ENCODE measurements at regions not wholly inside any gene's neighbourhood (a gene's known extent, or its start where the extent isn't known, plus 50 kb on each side); places are given as distances from the start of the nearest gene placed in this dataset.
"Not testable (repeated sequence)": the region's sequence is repeated elsewhere in the genome, so short reads cannot be mapped to it uniquely, and the experiment has no call there.

DNA sequence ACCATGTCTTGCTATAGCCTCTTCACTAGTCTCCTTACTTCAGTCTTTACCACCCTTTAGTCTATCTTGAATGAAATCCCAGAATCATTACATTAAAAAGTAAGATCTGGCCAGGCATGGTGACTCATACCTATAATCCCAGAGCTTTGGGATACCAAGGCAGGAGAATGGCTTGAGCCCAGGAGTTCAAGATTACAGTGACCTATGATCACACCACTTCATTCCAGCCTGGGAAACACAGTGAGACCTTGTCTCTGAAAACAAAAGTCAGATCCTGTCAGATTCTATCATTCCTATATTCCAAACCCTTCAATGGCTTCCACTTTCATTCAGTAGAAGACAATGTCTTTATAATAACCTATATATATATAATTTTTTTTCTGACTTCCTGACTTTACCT lies 237.7 kb downstream of the UBE2NL start:
- not testable (repeated sequence) for H3K4me3 Mint-ChIP-seq; H3K9me3 Mint-ChIP-seq; H3K27me3 Mint-ChIP-seq (ENCODE audit: insufficient read depth); DNase-seq; H3K27ac Mint-ChIP-seq; H3K4me1 Mint-ChIP-seq (ENCODE audit: low read depth); H3K36me3 Mint-ChIP-seq (ENCODE audit: low read depth)

DNA sequence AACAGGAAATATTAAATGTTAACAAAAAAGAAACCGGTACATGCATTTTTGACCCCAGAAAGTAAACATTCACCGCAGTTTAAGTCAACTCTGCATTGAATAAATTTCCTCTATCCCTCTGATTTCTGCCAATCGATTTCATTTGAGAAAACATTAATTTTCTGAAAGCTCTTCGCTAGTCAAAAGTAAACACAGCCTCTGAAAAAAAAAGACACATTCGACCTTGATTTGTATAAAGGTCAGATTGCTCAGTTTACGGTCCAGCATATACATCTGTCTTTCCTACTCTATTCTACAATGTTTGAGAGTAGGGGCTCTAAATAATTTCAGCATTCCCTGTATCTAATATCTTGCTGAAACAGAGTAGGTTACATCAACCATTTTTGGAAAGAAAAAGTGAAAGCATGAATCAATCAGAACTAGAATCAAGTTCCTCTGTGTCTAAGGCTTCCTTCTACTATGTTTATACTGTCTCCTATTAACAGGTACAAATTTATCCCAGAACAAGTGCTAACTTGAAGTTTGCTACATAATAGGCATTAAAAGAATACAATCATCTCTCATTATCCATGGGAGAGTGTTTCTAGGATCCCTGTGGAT lies 243.8 kb downstream of the UBE2NL start:
- DNase-seq; H3K36me3 Mint-ChIP-seq (ENCODE audit: low read depth); H3K4me3 Mint-ChIP-seq; H3K27me3 Mint-ChIP-seq (ENCODE audit: insufficient read depth); H3K27ac Mint-ChIP-seq; H3K4me1 Mint-ChIP-seq (ENCODE audit: low read depth); H3K9me3 Mint-ChIP-seq: not testable (repeated sequence)

DNA sequence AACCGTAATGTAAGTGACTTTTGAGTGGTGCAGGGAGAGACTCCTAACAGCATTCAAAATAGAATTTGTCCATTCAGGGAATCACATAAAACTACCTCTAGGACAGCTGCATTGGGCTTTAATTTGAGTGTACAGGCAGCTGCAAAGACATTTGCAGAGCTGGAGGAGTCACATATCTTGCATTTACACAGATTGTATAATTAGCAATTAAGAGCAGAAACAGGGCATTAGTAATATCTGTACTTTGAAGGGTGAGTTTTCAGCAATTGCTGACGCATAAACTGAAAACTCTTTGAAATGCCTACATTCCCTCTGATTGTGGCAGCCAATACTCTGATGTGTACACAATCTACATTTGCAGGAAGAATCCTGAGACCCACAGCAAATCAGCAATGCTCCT lies 245.6 kb downstream of the UBE2NL start:
- DNase-seq; H3K36me3 Mint-ChIP-seq (ENCODE audit: low read depth); H3K27ac Mint-ChIP-seq; H3K4me3 Mint-ChIP-seq; H3K4me1 Mint-ChIP-seq (ENCODE audit: low read depth); H3K27me3 Mint-ChIP-seq (ENCODE audit: insufficient read depth); H3K9me3 Mint-ChIP-seq: not testable (repeated sequence)

DNA sequence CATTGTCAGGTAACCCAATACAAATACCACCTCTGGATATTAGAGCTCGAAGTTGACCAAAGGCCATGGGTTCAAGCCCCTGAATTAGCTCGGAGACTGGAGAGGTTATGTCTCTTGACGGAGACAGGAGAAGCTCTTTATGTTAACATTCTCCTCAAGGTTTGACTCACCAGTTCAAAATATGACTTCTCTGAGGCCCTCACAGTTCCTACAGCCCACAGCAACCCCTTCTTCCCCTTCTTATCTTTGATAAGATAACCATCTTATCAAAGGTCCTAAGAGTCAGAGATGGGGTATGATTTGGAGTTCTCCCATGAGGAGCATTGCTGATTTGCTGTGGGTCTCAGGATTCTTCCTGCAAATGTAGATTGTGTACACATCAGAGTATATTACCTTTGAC lies 246.6 kb downstream of the UBE2NL start:
- H3K4me1 Mint-ChIP-seq (ENCODE audit: low read depth); H3K27me3 Mint-ChIP-seq (ENCODE audit: insufficient read depth); H3K27ac Mint-ChIP-seq; H3K36me3 Mint-ChIP-seq (ENCODE audit: low read depth); DNase-seq; H3K9me3 Mint-ChIP-seq; H3K4me3 Mint-ChIP-seq: not testable (repeated sequence)

DNA sequence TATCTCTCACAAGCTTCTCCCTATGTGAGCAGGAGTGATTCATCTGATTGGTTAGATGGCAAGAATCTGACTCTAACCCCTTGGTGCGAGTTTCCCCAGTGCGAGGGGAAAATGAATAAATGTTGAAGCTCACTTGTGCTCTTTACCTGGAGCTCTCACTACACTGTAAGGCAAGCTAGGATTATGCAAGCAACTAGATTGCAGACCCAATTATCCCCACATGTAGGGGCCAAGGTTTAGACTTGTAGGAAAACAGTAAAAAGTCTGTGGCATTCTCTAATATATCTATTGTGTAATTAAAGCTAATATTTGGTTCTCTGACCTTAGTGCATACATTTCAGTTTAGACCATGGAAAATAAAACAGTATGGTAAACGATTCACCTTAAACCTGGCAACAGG lies 247.2 kb downstream of the UBE2NL start:
- H3K9me3 Mint-ChIP-seq; H3K4me1 Mint-ChIP-seq (ENCODE audit: low read depth); H3K27me3 Mint-ChIP-seq (ENCODE audit: insufficient read depth); DNase-seq; H3K36me3 Mint-ChIP-seq (ENCODE audit: low read depth); H3K4me3 Mint-ChIP-seq; H3K27ac Mint-ChIP-seq: not testable (repeated sequence)

DNA sequence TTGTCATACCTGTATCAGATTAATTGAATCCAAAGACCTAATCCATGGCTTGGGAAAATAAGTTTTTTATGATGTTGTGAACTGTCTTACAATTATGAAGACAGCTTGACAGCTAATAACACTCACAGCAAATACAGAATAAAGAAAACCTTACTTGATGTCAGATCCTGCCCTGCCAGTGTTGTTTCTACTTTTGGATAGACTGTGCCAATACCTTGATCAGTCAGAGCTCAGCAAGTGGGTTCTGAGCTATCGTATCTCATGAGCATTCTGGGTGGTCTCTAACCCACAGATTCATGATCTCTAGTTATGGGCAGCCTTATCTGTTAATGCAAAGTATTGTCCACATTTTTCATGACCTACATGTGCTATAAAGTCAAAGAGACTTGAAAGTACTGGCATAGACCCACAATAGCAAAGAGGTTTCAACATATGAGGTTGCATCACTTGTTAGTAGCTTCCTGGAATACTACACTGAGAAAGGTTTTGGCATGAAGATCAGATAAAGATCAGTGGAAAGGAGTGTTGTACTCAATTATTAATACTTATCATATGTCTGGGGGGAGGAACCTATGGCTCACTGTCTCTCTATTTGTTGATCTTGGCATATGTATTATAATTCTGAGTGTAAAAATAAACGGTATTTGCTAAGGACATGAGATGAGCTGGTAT lies 250.7 kb downstream of the UBE2NL start:
- not testable (repeated sequence) for H3K4me3 Mint-ChIP-seq; DNase-seq; H3K27ac Mint-ChIP-seq; H3K4me1 Mint-ChIP-seq (ENCODE audit: low read depth); H3K27me3 Mint-ChIP-seq (ENCODE audit: insufficient read depth); H3K9me3 Mint-ChIP-seq; H3K36me3 Mint-ChIP-seq (ENCODE audit: low read depth)

DNA sequence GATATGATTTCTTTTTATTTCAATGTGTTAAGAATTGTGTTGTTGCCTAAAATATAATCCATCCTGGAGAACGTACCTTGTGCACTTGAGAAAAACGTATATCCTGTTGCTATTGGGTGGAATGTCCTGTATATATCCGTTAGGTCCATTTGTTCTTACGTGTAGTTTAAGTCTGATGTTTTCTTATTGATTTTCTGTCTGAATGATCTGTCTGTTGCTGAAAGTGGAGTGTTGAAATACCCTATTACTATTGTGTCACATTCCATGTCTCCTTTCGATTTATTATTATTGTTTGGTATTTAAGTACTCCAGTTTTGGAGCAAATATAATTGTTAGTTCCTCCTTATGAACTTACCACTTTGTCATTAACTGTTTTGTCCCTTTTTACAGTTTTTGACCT lies 270.6 kb downstream of the UBE2NL start:
- not testable (repeated sequence) for H3K9me3 Mint-ChIP-seq; H3K27me3 Mint-ChIP-seq (ENCODE audit: insufficient read depth); H3K27ac Mint-ChIP-seq; DNase-seq; H3K4me1 Mint-ChIP-seq (ENCODE audit: low read depth); H3K36me3 Mint-ChIP-seq (ENCODE audit: low read depth); H3K4me3 Mint-ChIP-seq

DNA sequence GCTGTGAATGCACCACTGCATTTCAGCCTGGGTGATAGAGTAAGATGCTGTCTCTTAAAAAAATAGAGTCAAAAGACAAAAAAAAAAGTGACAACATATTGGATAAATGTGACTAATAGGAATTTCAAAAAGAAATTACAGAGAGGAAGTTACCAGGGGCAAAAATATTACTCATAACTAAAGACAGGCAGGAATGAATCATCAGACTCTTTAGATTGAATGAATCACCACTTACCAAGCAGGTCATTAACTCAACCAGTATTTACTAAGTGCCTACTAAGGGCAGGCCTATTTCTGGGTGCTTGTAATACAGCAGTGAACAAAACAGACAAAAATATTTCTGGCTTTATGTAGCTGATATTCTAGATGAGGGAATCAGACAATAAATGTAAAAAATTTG lies 301.3 kb downstream of the UBE2NL start:
- peak; percentile 0 for DNase-seq
- not testable (repeated sequence) for H3K4me3 Mint-ChIP-seq; H3K27me3 Mint-ChIP-seq (ENCODE audit: insufficient read depth); H3K4me1 Mint-ChIP-seq (ENCODE audit: low read depth); H3K27ac Mint-ChIP-seq; H3K9me3 Mint-ChIP-seq; H3K36me3 Mint-ChIP-seq (ENCODE audit: low read depth)

DNA sequence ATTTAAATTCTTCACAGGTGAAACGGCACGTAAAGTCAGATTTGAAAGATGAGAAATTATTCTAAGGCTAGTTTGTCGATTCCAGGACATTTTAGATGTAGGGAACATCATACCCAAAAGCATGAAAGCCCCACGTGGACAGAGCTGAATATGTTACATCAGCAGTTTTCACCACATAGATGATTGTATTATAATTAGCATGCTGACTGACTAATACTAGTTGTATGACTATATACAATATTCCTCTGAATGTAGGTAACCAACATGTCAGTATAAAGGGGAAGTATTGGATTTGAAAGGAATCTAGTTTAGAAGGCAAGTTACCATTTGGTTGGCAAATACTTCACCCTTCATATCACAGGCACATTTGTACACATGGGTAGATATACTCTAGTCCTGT lies 304.6 kb downstream of the UBE2NL start:
- H3K36me3 Mint-ChIP-seq (ENCODE audit: low read depth); H3K9me3 Mint-ChIP-seq; H3K4me1 Mint-ChIP-seq (ENCODE audit: low read depth); H3K27me3 Mint-ChIP-seq (ENCODE audit: insufficient read depth); H3K4me3 Mint-ChIP-seq; DNase-seq; H3K27ac Mint-ChIP-seq: not testable (repeated sequence)

DNA sequence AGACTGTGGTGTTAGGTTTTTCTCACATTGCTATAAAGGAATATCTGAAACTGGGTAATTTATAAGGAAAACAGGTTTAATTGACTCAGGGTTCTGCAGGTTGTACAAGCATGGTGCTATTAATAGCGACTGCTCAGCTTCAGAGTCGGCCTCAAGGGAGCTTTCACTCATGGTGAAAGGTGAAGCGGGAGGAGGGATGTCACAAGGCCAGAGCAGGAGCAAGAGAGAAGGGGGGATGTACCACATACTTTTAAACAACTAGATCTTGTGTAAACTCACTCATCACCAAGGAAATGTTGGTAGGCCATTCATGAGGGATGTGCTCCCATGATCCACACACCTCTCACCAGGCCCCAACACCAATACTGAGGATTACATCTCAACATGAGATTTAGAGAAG lies 313.2 kb downstream of the UBE2NL start:
- not testable (repeated sequence) for H3K4me1 Mint-ChIP-seq (ENCODE audit: low read depth); H3K27ac Mint-ChIP-seq

DNA sequence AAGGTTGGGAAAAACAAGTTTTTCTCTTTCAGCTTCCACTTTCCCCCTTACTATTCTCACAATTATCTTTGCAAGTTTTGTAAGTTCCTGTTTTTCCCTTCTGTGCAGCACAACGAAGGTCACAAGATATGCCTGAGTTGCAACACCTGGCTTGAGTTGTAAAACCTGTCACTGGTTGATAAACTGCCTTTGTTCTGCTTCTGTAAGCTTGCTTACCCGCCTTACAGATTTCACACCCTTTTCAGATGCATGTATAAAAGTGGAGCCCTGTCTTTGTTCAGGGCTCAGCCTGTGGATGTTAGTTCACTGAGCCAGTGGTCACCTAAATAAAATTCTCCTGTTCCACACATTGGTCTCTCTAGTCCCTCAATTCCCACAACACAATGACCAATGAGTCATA lies 318.9 kb downstream of the UBE2NL start:
- not testable (repeated sequence) for H3K4me3 Mint-ChIP-seq; H3K27me3 Mint-ChIP-seq (ENCODE audit: insufficient read depth); H3K27ac Mint-ChIP-seq; H3K4me1 Mint-ChIP-seq (ENCODE audit: low read depth); H3K9me3 Mint-ChIP-seq; H3K36me3 Mint-ChIP-seq (ENCODE audit: low read depth); DNase-seq

More for the DNA sequence above, 313.2 kb downstream of the UBE2NL start:
- not testable (repeated sequence) for DNase-seq; H3K36me3 Mint-ChIP-seq (ENCODE audit: low read depth); H3K27me3 Mint-ChIP-seq (ENCODE audit: insufficient read depth); H3K9me3 Mint-ChIP-seq; H3K4me3 Mint-ChIP-seq

DNA sequence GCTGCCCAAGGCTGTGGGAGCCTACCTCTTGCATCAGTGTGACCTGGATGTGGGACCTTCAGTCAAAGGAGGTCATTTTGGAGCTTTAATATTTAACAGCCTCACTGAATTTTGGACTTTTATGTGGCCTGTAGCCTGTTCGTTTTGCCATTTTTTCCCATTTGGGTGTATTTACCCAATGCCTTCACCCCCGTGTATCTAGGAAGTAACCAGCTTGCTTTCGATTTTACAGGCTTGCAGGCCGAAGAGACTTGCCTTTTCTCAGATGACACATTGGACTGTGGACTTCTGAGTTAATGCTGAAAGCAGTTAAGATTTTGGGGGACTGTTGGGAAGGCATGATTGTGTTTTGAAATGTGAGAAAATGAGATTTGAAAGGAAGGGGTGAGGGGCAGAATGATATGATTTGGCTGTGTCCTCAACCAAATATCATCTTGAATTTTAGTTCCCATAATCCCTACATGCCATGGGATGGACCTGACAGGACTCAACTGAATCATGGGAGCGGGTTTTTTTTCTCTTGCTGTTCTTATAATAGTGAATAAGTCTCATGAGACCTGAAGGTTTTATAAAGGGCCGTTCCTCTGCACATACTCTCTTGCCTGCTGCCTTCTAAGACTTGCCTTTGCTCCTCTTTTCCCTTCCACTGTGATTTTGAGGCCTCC lies 324.6 kb downstream of the UBE2NL start:
- H3K27ac Mint-ChIP-seq; H3K27me3 Mint-ChIP-seq (ENCODE audit: insufficient read depth); DNase-seq; H3K9me3 Mint-ChIP-seq; H3K4me1 Mint-ChIP-seq (ENCODE audit: low read depth); H3K36me3 Mint-ChIP-seq (ENCODE audit: low read depth); H3K4me3 Mint-ChIP-seq: not testable (repeated sequence)

Measured in HFFc6 (cell line).